ENCODE measurements at regions not wholly inside any gene's neighbourhood (a gene's known extent, or its start where the extent isn't known, plus 50 kb on each side); places are given as distances from the start of the nearest gene placed in this dataset.
A peak's percentile ranks its signal among the peaks of the same experiment; 100 is the strongest.

DNA sequence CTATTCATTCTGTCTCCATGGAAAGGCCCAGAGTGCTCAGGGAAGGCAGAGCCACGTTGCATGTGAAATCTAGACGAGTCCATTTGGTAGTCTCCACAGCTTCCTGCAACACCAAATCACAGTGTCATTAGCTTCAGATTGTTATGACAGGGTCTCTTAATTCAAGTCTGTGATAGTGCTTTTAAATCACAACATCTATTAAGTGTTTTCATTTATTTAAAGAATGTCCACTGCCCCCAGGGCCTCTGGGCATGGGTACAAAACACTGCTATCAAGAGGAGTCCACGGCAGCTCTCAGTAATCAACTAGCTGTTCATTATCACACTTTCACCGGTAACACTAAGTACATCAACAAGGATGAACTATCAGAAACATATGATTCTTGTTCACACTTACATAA is 455.9 kb upstream of the JARID2 start:
- no peak for DNase-seq (ENCODE audit: low spot score)
- no peak for ATAC-seq

DNA sequence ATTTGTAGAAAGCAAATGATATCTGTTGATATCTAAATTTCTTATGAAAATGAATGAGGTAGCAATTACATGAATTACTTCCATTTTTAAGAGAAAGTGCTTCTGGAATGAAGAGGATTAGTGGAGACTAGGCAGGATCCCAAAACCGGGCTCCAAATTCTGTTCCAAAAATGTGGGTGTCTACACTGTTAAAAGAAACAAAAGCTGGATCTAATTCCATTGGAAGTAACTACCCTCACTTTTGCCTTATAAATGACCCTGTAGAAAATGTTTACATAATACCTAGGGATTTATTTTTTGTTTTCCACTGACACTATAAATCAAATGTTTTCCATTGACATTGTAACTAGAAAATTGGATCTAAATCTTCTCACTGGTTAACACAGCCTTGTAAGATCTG is 454.9 kb upstream of the JARID2 start:
- ATAC-seq (no peak), DNase-seq (ENCODE audit: low spot score) (no peak)

DNA sequence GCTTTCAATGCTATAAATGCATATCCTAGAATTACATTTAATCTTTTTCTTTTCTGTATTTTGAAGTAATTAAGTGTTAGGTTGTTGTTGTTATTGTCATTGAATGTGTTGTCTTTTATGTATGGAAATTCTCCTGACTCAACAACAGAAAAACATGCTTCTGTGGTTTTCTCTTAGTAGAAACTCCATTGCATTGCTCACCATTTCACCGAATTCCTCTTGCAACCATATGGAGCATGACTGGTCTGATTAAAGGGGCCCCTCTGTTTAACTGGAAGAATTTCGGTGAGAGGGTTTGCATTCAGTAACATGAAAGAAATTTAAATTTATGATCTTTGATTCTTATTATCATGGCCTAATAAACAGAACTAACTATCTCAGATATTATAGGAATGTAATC is 454.3 kb upstream of the JARID2 start:
- ATAC-seq, result no peak
- no peak for DNase-seq (ENCODE audit: low spot score)

DNA sequence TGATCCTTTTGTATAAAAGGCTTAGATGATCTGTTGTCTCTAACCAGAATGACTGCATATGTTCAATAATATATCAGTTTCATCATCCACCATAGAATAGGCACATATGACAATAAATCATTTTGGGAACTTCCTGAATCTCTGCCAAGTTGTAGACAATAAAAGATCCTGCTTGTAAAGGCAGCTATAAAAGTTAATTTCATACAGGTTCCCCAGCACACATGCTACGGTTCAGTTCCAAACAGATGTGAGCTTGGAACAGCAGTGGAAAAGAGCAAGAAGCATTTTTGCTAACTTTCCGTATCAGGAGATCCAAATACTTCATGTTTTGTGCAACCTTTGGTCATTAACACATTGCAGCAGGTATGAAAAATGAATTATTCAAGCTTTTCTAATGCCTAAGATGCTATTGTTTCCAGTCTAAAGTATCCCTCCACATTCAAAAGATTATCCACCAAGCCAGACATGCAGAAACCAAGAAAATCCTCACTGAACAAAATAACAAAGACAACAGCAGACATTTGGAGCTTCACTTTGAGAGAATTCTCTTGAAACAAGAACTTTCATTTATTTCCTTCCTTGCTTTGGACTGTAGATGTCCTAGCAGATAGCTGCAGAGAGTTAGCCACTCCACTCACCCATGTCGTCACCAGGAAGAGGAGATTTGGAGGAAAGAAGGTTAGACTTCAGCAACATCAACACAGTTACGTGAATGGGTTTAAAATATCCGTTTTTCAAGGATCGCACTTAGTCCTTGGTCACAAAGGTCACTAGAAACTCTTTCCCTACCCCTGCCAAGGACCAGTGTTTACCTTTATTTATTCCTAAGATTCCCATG is 453.5 kb upstream of the JARID2 start:
- no peak for ATAC-seq
- no peak for DNase-seq (ENCODE audit: low spot score)

DNA sequence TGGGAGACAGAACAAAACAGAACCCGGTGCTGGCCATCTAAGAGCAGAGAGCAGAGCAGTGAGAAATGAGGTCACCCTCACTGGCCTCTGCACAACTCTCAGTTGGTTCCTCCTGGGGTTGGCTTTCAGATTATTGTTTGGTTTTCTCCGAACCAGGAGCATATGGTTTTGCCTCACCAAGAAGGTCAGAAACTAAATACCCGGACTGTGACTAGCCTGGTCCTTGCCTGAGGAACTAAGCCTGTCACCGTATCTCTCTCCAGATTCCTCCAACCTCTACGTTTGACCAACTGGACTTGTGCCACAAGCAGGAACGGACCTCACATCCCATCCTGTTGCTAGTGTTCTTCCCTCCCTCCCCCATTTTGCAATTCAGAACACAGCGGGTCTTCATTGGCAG is 450.4 kb upstream of the JARID2 start:
- ATAC-seq, result no peak
- no peak for DNase-seq (ENCODE audit: low spot score)

DNA sequence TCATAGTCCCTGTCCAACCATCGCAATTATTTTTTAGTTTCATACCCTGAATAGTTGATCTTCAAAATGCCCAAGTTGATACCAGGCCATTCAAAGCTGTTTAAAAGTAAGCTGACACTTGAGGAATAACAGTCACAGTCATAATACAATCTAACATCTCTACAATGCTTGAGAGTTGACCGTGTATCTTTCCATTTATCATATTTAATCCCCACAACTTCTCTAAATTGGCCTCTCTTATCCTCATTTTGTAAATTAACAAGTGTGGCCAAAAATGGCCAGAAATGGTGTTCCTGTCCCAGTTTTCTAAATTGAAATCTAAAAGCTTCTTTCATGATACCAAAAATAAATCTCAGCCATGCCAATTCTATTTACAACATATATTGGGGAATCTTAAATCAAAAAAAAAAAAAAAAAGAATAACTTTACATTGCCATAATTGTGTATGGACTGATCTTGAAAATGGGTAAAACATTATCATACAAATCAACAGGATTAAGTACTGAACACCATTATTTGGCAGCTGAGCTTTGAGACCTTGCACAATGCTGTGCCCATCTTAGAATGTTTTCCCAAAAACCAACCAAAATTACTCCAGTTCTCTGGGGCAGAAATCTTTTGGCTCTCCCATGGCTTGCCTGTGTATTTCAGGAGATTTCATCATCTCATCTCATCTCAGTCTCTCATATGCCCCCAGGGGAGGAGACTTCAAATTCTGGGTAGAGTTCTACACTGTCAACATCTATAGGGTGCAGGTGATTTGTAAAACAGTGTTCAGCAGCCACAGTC is 448.7 kb upstream of the JARID2 start:
- no peak for DNase-seq (ENCODE audit: low spot score)
- no peak for ATAC-seq

DNA sequence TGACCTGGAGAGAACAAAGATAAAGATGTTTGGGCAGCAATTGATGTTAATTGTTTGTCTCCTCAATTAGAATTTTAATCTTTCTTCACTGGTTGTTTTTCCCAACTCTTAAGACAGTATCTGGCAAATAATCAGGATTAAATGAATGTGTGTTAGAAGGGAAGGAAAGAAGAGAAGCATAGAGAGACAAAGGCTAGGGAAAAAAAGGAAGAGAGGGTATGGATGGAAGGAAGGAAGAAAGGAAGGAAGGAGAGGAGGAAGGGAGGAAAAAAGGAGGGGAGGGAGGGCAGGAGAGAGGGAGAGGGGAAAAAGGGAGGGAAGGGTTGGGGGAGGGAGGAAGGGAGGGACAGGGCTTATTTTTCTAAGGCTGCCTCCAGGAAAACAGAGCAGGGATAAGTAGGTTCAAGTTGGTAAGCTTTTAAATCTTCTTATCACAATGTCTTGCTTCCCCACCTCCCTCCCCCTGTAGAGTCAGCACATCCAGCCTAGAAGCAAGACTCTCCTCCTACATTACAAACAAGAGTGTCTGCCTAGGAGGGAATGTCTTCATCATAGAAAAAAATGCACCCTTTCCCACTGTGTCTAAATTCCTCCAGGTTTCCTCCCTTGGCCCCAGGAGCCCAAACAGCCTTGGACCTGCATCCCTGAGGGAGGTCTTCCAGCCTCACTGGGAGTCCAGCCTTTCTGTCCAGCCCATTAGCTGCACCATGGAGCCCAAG is 447.8 kb upstream of the JARID2 start:
- no peak for ATAC-seq
- DNase-seq (ENCODE audit: low spot score), result no peak

DNA sequence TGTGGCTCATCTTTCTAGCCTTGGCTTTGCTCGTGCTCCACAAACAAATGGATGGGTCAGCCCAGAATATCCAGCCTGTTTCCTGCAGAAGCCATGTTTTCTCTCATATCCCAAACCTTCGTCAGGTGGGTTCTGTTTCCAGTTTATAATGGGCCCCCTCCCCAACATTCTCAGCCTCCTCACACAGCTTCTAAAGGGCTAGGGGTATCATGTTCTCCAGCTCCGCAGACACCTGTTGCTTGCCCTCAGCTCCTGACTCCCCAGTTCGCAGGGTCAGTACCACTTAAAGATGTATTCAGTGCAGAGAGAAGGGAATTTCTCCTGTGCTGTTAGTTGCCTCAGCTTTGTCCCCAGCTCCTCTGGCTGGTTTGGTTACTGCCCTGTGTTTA is 447.3 kb upstream of the JARID2 start:
- DNase-seq (ENCODE audit: low spot score), result no peak
- no peak for ATAC-seq

DNA sequence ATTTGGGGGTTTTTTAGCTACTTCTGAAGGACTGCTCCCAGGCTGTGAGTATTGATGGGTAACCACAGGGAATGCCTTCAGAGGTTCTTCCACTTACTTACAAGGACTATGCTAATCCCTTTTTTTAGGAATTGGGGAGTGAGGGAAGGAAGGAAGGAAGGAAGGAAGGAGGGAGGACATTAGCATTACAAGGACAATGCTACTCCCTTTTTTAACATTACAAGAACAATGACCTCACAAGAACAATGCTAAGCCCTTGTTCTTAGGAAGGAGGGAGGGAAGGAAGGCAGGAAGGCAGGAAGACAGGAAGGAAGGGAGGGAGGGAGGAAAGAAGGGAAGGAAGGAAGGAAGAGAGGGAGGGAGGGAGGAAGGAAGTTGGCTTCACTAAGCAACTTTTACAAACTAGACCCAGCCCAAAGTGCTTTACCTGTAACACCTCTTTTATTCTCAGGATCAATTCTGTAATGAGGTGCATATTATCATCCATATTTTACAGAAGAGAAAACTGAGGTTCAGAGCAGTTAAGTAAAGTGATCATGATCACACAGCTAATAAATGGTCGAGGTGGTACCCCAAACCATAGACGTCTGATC is 446.8 kb upstream of the JARID2 start:
- ATAC-seq, result no peak
- DNase-seq (ENCODE audit: low spot score), result no peak

DNA sequence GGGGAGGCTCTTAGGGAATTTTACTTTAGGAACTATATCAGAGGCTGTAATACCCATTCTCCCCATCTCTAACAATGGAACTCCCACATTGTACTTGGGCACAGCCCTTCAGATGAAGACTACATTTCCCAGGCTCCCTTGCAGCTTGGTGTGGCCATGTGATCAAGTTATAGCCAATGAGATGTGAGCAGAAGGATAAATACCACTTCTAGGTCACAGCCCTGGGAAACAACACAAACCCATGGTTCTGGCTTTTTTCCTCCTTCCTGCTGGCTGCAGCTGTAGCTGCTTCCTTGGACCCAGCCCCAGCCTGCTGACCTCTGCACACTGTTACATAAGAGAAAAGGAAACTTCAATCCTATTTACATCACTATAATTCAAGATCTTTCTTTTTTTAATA is 445.9 kb upstream of the JARID2 start:
- ATAC-seq (peak; percentile 95), DNase-seq (ENCODE audit: low spot score) (peak; percentile 80)

DNA sequence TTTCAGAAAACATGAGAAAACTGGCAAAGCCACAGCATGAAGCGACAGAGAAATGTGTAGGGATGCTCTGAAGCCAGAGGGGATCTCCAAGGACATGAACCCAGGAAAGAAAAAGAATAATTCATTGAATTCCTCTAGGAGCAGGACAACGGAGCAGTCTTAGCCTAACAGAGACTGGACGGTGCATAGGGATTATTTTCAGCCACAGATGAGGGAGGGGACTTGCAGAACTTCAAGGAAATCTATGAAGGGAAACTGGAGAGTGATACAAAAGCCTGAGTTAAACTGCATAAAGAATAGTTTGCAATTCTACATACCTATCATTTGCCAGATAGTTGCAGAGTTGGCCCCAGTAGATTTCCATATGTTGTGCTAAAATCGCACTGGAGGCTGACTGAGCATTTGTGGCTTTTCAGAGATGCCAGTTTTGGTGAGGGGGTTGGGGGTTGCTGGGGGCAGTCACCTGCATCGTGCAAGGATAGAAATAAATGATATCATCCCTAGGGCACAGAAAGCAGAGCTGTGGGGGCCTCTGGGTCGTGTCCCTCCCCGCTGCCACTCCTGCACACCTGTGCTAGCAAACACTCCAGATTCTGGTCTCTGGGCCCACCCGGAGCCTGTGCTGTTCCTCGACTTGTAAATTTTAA is 443.2 kb upstream of the JARID2 start:
- ATAC-seq (no peak), DNase-seq (ENCODE audit: low spot score) (no peak)

DNA sequence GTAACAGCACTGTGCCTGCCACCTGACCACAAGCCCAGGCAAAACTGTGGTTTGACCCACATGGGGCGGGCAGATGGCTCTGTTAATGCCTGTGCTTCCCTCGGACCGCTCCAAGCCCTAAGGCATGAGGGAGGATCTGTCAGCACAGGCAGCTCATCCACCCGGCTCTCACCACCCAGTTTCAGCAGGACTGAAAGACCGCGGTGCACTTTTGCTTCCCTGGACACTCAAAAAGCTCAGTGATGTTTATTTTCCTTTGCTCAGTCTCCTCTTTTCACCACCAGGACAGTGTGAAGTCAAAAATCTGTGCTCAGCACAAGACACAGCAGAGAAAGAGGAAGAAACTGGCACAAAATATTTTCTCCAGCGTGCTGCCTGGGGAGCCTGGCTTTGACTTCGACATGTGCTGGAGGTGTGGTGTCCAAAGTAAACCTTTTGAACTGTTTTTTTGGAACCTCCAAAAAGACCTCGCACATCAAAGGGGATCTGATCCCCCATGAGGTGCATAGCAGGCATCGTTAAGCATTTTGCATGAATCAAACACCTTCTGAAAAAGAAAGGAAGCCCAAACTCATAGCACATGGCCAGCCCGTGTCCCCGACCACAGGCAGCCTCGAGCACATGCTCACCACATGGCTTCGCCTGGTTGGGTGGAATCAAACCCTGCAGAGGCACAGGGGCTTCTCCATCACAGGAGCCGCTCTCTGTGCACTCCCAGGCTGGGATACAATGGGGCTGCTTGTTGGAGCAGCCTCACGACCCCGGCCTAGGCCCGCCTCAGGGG is 441.7 kb upstream of the JARID2 start:
- no peak for DNase-seq (ENCODE audit: low spot score)
- no peak for ATAC-seq

DNA sequence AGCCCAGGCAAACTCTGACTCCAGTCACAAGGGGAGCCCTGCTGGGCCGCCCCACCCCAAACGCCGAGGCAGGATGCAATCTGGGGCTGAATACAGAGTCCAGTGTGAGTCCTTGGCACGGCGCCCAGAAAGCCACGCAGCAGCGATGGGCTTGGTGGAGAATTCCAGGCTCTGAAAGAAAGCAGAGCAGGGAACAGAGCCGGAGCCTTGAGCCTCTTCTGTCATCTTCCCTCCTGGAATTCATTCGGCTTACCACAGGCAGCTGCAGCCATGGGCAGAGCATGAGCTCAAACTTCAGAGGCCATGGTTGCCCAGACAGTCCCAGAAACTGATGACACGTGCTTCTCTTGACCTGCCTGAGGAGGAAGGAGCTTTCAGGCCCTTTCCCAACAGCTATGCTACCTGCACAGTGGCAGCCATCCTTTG is 441.1 kb upstream of the JARID2 start:
- DNase-seq (ENCODE audit: low spot score), result peak; percentile 82
- peak; percentile 74 for ATAC-seq

DNA sequence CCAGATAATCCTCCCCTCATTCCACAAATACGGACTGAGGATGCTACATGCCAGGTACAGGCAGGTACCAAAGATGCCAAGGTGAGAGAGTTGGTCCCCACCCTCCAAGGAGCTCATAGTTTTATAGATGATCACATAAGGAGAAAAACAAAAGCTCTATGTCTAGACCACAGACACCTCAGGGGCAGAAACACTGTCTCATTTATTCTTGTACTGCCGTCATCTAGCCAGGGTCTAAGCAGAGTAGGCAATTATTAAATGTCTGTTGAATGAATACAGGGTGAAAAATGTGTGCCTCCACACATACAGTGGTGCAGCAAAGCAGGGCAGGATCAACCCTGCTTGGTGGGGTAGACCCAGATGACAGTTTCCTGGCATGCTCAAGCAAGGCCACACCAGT is 439.8 kb upstream of the JARID2 start:
- DNase-seq (ENCODE audit: low spot score) (no peak), ATAC-seq (no peak)

DNA sequence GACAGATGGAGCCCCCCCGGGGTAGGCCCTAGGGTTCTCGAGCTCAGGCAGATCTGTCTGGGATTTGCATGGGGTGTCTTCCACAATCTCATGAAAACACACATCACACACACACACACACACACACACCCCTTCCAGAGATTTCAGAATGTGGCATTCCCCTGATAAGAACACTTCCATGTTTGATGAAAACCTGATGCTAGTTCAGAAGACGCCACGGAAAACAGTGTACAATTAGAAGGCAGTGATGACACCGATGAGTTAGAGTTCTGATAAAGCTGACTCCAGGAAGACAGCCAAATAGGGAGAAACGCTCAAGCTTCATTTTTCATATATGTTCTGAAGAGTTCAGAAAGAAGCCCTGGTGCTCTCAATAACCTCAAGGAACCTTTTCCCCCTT is 438.7 kb upstream of the JARID2 start:
- ATAC-seq (no peak), DNase-seq (ENCODE audit: low spot score) (no peak)

DNA sequence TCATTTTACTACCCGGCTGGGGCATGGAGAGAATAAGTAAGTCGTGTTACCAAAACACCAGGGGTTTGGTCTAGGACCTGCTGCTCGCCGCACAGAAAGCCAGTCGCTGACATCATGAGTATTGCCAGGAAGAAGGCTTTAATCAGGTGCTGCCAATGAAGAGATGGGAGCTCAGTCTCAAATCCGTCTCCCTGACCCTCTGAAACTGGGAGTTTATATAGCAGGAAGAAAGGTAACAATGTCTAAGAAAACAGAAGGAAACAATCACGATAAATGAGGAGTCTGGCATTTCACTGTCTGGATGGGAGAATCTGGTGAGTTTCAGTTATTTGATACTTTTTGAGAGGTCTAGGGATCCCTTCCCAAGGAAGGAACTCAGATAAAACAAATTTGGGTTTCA is 437.9 kb upstream of the JARID2 start:
- no peak for DNase-seq (ENCODE audit: low spot score)
- no peak for ATAC-seq

DNA sequence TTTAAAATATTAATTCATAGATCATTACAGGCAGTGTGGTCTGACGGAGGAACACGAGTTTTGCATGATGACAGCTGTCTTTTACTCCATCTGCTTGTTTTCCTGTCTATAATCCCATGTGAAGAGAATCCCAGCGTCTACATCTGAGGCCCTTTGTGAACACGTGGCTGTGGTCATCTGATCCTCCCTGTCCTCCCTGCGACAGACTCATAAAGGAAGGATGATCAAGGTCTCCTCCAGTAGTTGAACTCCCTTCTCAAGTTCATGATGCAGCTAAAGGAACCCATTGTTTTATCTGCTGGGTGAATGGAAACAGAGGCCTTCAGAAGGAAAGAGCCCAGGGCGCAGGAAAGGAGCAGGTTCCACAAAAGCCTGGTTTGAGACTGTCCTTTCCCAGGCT is 435.8 kb upstream of the JARID2 start:
- no peak for ATAC-seq

DNA sequence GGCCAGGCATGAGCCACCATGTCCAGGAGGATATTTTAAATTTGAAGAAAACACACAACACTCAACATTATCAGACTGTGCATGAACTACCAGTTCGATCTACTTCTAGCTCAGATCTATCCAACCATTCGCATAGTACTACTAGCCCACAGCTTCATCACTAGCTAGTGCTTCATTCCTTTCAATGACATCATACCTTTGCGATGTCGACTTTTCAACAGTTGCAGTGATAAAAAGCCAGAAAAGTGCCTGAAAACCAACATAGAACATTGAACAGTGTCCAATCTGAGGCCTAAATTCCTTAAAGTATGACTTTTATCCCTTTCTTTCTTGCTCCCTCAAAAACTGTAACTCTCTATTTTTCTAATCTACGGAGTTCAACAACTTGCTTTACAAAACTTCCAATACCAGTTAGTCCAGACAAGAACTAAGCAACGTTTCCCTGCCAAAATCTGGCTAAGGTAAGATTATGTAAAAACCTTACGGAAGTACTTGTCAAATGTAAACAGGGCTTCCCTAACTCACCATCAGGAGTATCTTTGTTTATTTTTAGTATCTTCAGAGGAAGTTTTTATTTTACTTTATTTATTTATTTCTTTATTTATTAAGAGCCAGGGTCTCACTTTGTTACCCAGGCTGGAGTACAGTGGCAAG is 434.0 kb upstream of the JARID2 start:
- ATAC-seq (no peak), DNase-seq (ENCODE audit: low spot score) (no peak)

More for the DNA sequence above, 435.8 kb upstream of the JARID2 start:
- no peak for DNase-seq (ENCODE audit: low spot score)

DNA sequence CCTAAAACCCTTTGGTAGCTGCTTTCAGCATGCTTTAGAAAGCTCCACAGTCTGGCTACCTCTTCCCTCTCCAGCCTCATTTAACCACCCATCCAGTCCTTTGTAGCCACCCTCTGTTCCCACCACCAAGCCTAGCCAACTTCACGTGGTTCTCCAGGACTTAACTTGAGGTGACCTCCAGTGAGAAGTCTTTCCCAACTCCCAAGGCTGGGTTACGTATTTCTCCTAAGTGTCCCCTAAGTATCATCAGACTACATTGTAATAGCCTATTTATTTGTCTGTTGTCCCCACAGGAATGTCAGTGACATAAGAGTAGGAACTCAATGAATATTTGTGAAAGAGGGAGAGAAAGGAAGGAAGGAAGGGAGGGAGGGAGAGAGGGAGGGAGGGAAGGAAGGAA is 431.9 kb upstream of the JARID2 start:
- ATAC-seq, result no peak

More for the DNA sequence above, 431.9 kb upstream of the JARID2 start:
- no peak for DNase-seq (ENCODE audit: low spot score)
